Stomach (tissue), 8 donors: ENCODE measurements at regions not wholly inside any gene's neighbourhood (a gene's known extent, or its start where the extent isn't known, plus 50 kb on each side); places are given as distances from the start of the nearest gene placed in this dataset.
"Not testable (repeated sequence)": the region's sequence is repeated elsewhere in the genome, so short reads cannot be mapped to it uniquely, and the experiment has no call there.

Experiments used
- DNase-seq, 2 donors: peaks; one replicate each; pipeline versions ENCODE4 v3.0.0 to v3.0.0-alpha.2; 2013 to 2019
- H3K27ac ChIP-seq, 5 donors: fragments of 200-600 bp in 4 of 5; sonication (generic) in 4 of 5; one replicate each; pipeline ENCODE4 v1.5.1; 2013 to 2019; ENCODE audit warnings: mild to moderate bottlenecking in 1 of 5, moderate library complexity in 1 of 5
- H3K27me3 ChIP-seq, 3 donors: fragments of 200-600 bp; sonication (generic); one replicate each; pipeline ENCODE4 v1.5.1; 2017 to 2019; ENCODE audit warnings: mixed run types in 1 of 3
- H3K36me3 ChIP-seq, 4 donors: fragments of 200-600 bp; sonication (generic); 1 replicate in 3 of 4; 2 replicates in 1 of 4; pipeline ENCODE4 v1.5.1; 2016 to 2019
- H3K4me1 ChIP-seq, 4 donors: fragments of 200-600 bp; sonication (generic); one replicate each; pipeline ENCODE4 v1.5.1; 2016 to 2019
- H3K4me3 ChIP-seq, 4 donors: fragments of 200-600 bp; sonication (generic) in 3 of 4; one replicate each; pipeline ENCODE4 v1.5.1; 2016 to 2019; ENCODE audit warnings: mild to moderate bottlenecking in 1 of 4
- H3K9me3 ChIP-seq, 4 donors: fragments of 200-600 bp; sonication (generic); one replicate each; pipeline ENCODE4 v1.5.1; 2016 to 2019
- EP300 ChIP-seq: sonication (generic); formaldehyde crosslinking; IDR thresholded peaks from one replicate; pipeline ENCODE4 v1.6.1; 2017; ENCODE audit warnings: antibody characterized with exemption
- POLR2A ChIP-seq, 4 donors: fragments of 450-650 bp; IDR thresholded peaks; one replicate each; pipeline ENCODE4 v1.6.1; 2016; ENCODE audit warnings: antibody characterized with exemption in 4 of 4, control low read depth in 2 of 4, mild to moderate bottlenecking in 1 of 4, moderate library complexity in 1 of 4
- POLR2AphosphoS5 ChIP-seq, 3 donors: sonication (generic); formaldehyde crosslinking; IDR thresholded peaks; one replicate each; pipeline ENCODE4 v1.6.1; 2016; ENCODE audit warnings: antibody characterized with exemption in 3 of 3
- WGBS, 5 donors: extraction: QIAGEN DNeasy Blood & Tissue Kit in 3 of 5; methylation state at CpG; one replicate each; pipeline versions ENCODE4 v1.1.5 to v1.1.7; 2013 to 2018; 5-methylcytosine and 5-hydroxymethylcytosine counted together
- intact Hi-C: fragments of 100-400 bp; cut with DNase I; formaldehyde crosslinking; loops from one replicate; pipeline ENCODE4 v1.15.1; 2023; ENCODE audit warnings: low total_unique reads
- TF ChIP-seq, protein P1 (sequence below), 7 experiments: fragments of 450-650 bp in 4 of 7; fragments of 200-600 bp in 3 of 7; sonication (generic) in 3 of 7; IDR thresholded peaks; one replicate each; pipeline ENCODE4 v1.5.1; 2016 to 2019; ENCODE audit warnings: antibody characterized with exemption in 7 of 7, control low read depth in 2 of 7, mild to moderate bottlenecking in 1 of 7
- donor health status: healthy with polysubstance abuse.
- donor health status: Bipolar disorder and iron deficiency.
- donor health status: healthy.

DNA sequence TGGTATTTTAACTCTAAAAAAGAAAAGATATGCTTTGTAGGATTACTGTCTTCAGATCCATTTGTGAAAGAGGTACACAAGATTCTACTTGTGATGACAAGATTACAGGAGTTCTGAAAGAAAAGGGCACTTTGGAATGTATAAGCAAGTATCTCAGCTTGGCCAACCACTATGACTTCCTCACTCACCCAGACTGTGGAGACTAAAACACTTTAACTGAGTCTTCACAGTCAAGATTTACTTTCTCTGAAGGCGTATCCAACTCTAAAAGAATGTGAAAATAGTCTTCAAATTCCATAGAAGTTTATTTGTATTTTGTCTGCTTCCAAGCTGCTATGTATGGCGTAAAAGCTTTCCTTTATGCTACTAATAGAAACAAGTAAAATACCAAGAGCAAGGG is 76.1 kb upstream of the SRRM3 start:
- 88 to 92% (median 90%) methylated on average over 2 of the region's 2 CpGs for WGBS, 5 donors
- H3K27ac ChIP-seq: no peak overlapping the region
- no peaks in the 10 kb centered on the region for H3K4me1 ChIP-seq
- H3K27me3 ChIP-seq: no peaks in the 10 kb centered on the region
- no peak overlapping the region for H3K4me3 ChIP-seq
- no peaks in the 10 kb centered on the region for H3K9me3 ChIP-seq
- H3K36me3 ChIP-seq: no peaks in the 10 kb centered on the region
- intact Hi-C loops: no loop called here
- DNase-seq: no peak
- TF ChIP-seq POLR2AphosphoS5 (IDR thresholded peaks at IDR 0.05): no peak
- no peak for TF ChIP-seq POLR2A (IDR thresholded peaks at IDR 0.05)
- TF ChIP-seq, protein P1, sequence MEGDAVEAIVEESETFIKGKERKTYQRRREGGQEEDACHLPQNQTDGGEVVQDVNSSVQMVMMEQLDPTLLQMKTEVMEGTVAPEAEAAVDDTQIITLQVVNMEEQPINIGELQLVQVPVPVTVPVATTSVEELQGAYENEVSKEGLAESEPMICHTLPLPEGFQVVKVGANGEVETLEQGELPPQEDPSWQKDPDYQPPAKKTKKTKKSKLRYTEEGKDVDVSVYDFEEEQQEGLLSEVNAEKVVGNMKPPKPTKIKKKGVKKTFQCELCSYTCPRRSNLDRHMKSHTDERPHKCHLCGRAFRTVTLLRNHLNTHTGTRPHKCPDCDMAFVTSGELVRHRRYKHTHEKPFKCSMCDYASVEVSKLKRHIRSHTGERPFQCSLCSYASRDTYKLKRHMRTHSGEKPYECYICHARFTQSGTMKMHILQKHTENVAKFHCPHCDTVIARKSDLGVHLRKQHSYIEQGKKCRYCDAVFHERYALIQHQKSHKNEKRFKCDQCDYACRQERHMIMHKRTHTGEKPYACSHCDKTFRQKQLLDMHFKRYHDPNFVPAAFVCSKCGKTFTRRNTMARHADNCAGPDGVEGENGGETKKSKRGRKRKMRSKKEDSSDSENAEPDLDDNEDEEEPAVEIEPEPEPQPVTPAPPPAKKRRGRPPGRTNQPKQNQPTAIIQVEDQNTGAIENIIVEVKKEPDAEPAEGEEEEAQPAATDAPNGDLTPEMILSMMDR (IDR thresholded peaks at IDR 0.05): no peak
- TF ChIP-seq EP300: no peak

DNA sequence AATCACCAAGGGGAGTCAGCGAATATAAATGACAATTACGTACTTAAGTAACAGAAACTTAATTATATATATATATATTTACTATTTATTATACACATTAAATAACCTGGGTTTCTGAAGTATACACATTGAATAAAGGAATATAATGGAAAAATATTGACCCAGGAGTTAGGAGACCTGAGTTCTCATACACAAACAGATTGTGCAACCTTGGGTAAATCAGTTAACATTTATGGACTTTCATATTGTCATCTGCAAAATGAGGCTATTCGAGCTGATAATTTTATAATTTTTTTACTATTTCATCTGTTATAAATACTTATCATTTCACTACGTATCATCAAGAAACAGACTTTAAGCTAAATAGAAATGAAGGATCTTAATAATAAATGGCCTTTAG is 75.1 kb upstream of the SRRM3 start:
- intact Hi-C loops: no loop called here
- no peaks in the 10 kb centered on the region for H3K27me3 ChIP-seq

DNA sequence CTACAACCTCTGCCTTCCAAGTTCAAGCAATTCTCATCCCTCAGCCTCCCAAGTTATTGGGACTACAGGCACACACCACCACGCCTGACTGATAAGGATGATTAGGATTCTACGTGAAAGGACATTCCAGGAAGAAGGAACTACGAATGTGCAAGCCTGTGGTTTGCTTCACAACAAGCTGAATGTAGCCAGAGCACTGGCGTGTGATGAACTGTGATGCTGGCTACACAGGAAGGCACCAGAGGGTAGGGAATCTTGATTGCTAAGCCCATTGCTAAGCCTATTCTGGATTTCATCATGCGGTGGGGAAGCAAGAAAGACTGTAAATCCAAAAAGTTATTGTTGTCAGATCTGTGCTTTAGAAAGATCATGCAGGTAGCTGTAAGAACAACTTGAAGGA is 72.3 kb upstream of the SRRM3 start:
- Histone ChIP-seq H3K4me3 (no peak overlapping the region), H3K27ac (no peak overlapping the region), H3K4me1 (no peaks in the 10 kb centered on the region), H3K27me3 (peaks cover 0 to 14% (median 0%) of the 10 kb centered on the region in 3 donors), H3K9me3 (no peaks in the 10 kb centered on the region), H3K36me3 (no peaks in the 10 kb centered on the region)
- no peak for DNase-seq
- WGBS, 5 donors: 49 to 66% (median 54%) methylated on average over 5 of the region's 5 CpGs
- TF ChIP-seq POLR2AphosphoS5 (IDR thresholded peaks at IDR 0.05): no peak
- no peak for TF ChIP-seq EP300
- no peak for TF ChIP-seq POLR2A (IDR thresholded peaks at IDR 0.05)
- TF ChIP-seq, protein P1 (IDR thresholded peaks at IDR 0.05): no peak
- intact Hi-C loops: no loop called here

More for the DNA sequence above, 75.1 kb upstream of the SRRM3 start:
- no peaks in the 10 kb centered on the region for H3K4me1 ChIP-seq
- no peaks in the 10 kb centered on the region for H3K9me3 ChIP-seq
- H3K36me3 ChIP-seq: no peaks in the 10 kb centered on the region
- H3K27ac ChIP-seq: no peak overlapping the region
- TF ChIP-seq EP300 (no peak), POLR2A (IDR thresholded peaks at IDR 0.05) (no peak), POLR2AphosphoS5 (IDR thresholded peaks at IDR 0.05) (no peak)
- TF ChIP-seq, protein P1 (IDR thresholded peaks at IDR 0.05): no peak
- H3K4me3 ChIP-seq: no peak overlapping the region
- no peak for DNase-seq
- WGBS, 5 donors: 88 to 90% (median 90%) methylated on average over 4 of the region's 4 CpGs

DNA sequence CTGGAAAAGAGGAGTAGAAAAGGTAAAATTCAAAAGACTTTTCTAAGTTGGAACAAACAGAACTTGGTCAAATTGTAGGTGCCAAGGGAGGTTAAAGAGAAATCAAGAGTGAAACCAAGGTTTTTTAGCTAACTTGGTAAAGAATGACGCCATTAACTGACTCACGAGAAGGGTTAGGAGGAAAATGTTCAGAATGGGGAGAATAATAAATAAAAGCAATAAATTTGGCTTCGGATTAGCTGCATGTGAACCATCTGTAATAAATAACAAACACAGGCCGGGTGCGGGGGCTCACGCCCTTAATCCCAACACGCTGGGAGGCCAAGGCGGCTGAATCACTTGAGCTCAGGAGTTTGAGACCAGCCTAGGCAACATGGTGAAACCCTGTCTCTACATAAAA is 71.9 kb upstream of the SRRM3 start:
- TF ChIP-seq EP300: no peak
- TF ChIP-seq POLR2A (IDR thresholded peaks at IDR 0.05): no peak
- DNase-seq: no peak
- Histone ChIP-seq H3K27ac (no peak overlapping the region), H3K4me3 (no peak overlapping the region), H3K9me3 (no peaks in the 10 kb centered on the region), H3K27me3 (peaks cover 0 to 18% (median 0%) of the 10 kb centered on the region in 3 donors), H3K36me3 (no peaks in the 10 kb centered on the region), H3K4me1 (no peaks in the 10 kb centered on the region)
- intact Hi-C loops: no loop called here
- WGBS, 5 donors: 82 to 91% (median 85%) methylated on average over 8 of the region's 8 CpGs

DNA sequence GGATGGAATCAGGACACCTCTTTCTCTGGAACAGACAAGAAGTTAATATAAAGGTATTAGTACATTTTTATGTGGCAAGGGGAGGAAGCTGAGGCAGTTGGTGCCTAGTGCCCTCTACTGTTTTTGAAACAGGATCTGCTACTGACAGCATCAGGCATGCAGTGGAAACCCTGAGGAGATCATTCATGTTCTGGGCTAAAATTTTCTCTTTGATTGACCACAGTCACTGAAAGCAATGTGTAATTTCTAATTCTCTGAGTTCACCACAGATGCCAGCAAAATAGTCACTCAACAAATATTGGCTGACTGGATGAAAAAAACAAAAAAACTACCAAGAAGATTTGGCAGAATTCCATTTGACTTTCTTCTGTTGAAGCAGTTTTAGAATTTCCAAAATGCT is 71.0 kb upstream of the SRRM3 start:
- H3K4me1 ChIP-seq, H3K4me3 ChIP-seq, H3K36me3 ChIP-seq, intact Hi-C loops, H3K27ac ChIP-seq, H3K9me3 ChIP-seq: not testable (repeated sequence)
- TF ChIP-seq, protein P1 (IDR thresholded peaks at IDR 0.05): peak in 2 of 7 experiments; percentile 14 to 29
- peaks cover 0 to 21% (median 0%) of the 10 kb centered on the region in 3 donors for H3K27me3 ChIP-seq
- DNase-seq: peak in 1 of 2 donors; percentile 52

DNA sequence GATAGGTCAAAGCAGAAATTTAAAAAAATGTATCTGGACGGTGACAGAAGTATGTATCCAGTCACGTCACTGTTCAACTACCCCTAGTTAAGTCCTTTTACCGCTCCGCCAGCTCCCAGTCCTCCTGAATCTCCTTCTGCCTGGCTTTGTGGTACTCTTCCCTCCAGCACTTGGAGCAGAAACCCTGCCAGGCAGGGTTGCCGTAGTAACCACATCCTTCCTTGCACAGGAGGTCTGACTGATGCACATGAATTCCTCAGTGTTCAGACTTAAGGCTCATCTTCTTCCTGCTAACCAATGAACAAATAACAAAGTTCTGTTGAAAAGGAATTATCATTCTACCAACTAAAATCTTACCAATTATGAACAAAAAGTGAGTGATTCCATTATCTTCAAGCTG is 69.8 kb upstream of the SRRM3 start:
- DNase-seq, H3K4me3 ChIP-seq, H3K36me3 ChIP-seq, H3K4me1 ChIP-seq, H3K9me3 ChIP-seq, intact Hi-C loops, H3K27ac ChIP-seq: not testable (repeated sequence)
- 77 to 84% (median 78%) methylated on average over 5 of the region's 5 CpGs for WGBS, 5 donors
- H3K27me3 ChIP-seq: peaks cover 0 to 27% (median 0%) of the 10 kb centered on the region in 3 donors
